Choroid plexus epithelial cell (primary cell): ENCODE measurements at regions not wholly inside any gene's neighbourhood (a gene's known extent, or its start where the extent isn't known, plus 50 kb on each side); places are given as distances from the start of the nearest gene placed in this dataset.

ENCODE experiments used
- DNase-seq: peaks from one replicate; pipeline ENCODE4 v3.0.0-alpha.2; 2010; ENCODE audit warnings: low read depth
- H3K4me3 ChIP-seq: 2 replicates; pipeline ENCODE4 v1.5.1; 2011; ENCODE audit warnings: low read depth, mild to moderate bottlenecking, control low read depth, low read length, moderate library complexity
- CTCF ChIP-seq: conservative IDR thresholded peaks from 2 replicates; pipeline ENCODE4 v1.5.1; 2011; ENCODE audit warnings: low read depth, mild to moderate bottlenecking, control low read depth, inconsistent platforms, low read length, moderate library complexity

GRCh38 chr3:106783231-106783630, 594.0 kb upstream of the CCDC54 start:
- no peak for DNase-seq
- no peak overlapping the region for H3K4me3 ChIP-seq
- no peak for TF ChIP-seq CTCF

- no peak for DNase-seq
- TF ChIP-seq CTCF, result no peak
- no peak overlapping the region for H3K4me3 ChIP-seq
Observed at GRCh38 chr3:106789276-106789675, 588.0 kb upstream of the CCDC54 start.

GRCh38 chr3:106792716-106793115, 584.5 kb upstream of the CCDC54 start:
- no peak for TF ChIP-seq CTCF
- H3K4me3 ChIP-seq, result no peak overlapping the region
- peak; percentile 15 for DNase-seq

GRCh38 chr3:106794442-106794841, 582.8 kb upstream of the CCDC54 start:
- no peak for TF ChIP-seq CTCF
- no peak overlapping the region for H3K4me3 ChIP-seq
- DNase-seq, result peak; percentile 11

GRCh38 chr3:106795553-106795952, 581.7 kb upstream of the CCDC54 start:
- H3K4me3 ChIP-seq, result no peak overlapping the region
- TF ChIP-seq CTCF, result no peak
- no peak for DNase-seq

- no peak for DNase-seq
- no peak for TF ChIP-seq CTCF
- no peak overlapping the region for H3K4me3 ChIP-seq
Observed at GRCh38 chr3:106797461-106797860, 579.8 kb upstream of the CCDC54 start.

- TF ChIP-seq CTCF, result no peak
- no peak overlapping the region for H3K4me3 ChIP-seq
- no peak for DNase-seq
Observed at GRCh38 chr3:106805625-106806024, 571.6 kb upstream of the CCDC54 start.
